Stimulated activated CD8-positive, alpha-beta memory T cell treated with anti-CD3 and anti-CD28 coated beads, Interleukin-15, amount 100 ng/mL, for 24 hours (primary cell): ENCODE measurements at regions not wholly inside any gene's neighbourhood (a gene's known extent, or its start where the extent isn't known, plus 50 kb on each side); places are given as distances from the start of the nearest gene placed in this dataset.
"Not testable (repeated sequence)": the region's sequence is repeated elsewhere in the genome, so short reads cannot be mapped to it uniquely, and the experiment has no call there.

Experiments used
- DNase-seq: peaks from one replicate; pipeline ENCODE4 v3.0.0-alpha.2; 2020; ENCODE audit warnings: low read depth

DNA sequence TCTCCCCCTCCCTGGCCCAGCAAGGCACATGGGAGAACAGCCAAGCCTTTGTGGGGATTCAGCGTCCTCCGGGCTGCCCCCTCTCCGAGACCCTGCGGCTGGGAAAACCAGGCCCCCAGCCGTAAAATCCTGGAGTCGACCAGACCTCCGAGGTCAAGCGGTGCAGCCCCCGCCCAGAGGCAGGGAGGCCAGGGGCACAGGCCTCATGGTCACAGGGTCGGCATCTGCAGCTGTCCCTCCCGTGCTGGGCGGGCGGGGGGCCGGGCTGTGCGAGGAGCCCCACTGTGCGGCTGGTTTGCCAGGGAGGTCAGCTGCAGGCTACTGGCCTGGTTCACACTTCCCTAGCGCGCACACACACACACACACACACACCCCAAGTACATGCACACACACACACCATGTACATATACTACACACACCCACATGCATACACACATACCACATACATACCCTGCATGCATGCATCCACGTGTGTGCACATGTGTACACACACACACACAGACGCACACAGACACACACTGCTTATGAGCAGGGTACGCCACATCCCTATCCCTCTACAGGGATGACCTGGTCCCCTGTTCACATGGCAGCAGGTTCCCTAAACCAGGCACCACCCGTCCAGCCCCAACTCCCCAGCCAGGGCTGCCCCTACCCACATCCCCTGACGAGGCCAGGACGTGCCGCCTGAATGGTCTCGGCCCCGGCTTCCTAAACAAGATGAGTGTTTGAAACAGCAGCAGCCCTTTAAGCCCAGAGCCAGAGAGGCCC is 108.9 kb upstream of the CIBAR2 start:
- no peak for DNase-seq

DNA sequence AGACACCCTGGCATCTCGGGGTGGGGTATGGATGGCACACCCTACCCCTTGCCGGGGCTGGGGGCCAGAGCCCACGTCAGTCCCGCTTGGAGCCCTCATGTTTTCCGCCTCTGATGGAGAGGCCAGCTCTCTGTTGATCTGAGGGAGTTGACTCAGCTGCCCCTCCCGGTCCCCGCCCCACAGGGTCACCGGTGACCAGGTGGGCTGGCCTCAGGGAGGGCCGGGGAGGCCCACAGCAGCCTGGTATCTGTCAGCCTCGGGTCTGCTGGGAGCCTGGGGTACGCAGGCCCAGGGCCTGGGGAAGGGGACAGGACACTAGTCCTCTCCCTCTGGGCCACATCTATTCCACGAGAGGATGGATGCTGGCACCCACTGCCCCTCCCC is 109.5 kb upstream of the CIBAR2 start:
- DNase-seq, result no peak

DNA sequence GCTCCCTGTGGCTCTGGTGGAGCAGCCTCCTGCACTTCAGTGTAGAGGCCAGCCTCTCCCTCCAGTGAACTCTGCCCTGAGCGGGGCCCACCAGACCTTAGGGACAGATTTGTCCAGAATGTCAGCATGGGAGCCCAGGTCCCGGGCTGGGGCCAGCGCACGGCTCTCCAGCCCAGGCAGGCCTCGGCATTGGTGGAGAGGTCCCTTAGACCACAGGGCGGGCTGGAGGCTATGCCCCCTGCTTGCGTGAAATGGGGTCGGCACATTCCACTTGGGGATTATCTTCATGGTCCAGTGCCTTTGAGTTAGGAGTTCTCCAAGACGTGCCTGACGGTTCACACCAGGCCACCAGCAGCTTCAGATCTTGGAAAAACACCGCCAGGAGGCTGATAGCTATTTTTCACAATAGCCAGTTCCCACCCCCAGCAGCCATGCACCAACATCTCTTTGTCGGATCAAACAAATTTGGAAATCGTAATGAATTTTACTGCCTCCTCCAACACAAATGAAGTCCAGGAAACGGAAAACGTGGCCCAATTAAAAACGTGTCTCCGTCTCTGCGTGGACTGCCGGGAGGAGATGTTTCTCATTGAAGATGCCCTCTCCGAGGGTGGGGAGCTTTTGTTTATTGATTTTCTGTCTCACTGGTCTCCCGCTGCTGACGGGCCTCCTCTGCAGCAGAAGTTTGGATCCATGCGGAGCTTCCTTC is 110.0 kb upstream of the CIBAR2 start:
- DNase-seq, result no peak

DNA sequence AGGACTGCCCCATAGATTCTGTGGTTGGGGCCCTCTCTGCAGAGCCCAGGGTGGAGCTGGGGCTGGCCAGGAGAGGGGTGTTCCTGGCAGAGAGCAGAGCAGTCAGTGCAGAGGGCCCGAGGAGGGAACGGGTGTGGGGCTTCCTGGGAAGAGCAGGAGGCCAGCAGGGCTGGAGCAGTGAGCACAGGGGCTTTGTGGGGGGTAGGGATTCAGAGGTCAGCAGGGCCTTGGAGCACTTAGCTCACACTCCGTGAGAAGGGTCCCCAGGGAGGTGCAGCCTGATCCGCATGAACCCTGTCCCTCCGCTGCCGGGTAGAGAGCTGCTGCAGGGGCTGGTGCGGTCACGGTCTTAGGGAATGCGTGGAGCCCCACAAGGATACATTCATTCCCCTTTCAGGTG is 113.0 kb upstream of the CIBAR2 start:
- DNase-seq, result no peak

DNA sequence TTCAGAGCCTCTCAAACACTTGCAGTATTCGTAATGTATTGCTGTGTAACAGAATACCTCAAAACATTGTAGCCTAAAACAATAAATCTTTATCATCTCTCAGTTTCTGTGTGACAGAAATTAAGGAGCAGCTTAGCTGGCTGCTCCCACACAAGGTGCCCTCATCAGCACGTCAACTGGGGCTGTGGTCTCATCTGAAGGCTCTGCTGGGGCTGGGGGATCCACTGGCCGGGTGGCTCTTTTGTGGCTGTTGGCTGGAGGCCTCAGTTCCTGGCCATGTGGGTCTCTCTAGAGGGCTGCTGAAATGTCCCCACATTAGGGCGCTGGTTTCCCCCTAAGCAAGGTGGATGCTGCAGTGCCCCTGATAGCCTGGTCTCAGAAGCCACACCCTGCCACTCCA is 113.4 kb upstream of the CIBAR2 start:
- no peak for DNase-seq

DNA sequence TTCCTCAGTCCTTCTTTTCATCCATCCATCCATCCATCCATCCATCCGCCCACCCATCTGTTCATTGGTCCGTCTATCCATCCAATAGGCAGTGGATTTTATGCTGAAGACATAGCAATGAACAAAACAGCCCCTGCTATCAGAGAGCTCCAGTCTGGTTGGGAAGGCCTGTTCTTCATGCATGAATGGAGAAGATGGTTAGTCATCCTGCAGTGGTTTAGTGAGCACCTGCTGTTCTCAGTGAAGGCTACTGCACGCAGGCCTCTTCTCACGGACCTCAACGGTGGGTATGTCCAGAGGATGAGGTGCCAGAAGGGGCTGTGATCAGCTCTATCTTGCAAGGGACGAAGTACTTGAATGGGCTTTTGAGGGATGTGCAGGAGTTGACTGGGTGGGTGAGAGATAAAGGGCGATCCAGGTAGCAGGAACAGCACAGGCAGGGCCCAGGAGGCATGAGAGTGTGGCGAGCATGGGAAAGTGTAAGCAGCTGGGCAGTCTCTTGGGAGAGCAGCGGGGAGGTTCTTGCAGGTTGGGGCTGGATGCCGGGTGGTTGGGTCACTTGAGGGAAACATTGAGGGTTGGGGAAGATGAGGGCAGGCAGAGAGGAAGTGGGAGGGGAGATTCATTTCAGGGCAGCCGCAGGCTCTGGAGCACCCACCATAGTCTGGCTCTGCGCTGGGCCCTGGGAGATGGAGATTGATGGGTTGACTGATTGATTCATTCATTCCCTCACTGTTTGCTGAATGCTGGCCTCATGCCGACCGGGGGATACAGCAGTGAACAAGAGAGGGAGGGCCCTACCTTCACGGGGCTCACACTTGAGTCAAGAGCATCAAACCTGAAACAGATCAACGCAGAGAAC is 115.0 kb upstream of the CIBAR2 start:
- DNase-seq, result no peak

DNA sequence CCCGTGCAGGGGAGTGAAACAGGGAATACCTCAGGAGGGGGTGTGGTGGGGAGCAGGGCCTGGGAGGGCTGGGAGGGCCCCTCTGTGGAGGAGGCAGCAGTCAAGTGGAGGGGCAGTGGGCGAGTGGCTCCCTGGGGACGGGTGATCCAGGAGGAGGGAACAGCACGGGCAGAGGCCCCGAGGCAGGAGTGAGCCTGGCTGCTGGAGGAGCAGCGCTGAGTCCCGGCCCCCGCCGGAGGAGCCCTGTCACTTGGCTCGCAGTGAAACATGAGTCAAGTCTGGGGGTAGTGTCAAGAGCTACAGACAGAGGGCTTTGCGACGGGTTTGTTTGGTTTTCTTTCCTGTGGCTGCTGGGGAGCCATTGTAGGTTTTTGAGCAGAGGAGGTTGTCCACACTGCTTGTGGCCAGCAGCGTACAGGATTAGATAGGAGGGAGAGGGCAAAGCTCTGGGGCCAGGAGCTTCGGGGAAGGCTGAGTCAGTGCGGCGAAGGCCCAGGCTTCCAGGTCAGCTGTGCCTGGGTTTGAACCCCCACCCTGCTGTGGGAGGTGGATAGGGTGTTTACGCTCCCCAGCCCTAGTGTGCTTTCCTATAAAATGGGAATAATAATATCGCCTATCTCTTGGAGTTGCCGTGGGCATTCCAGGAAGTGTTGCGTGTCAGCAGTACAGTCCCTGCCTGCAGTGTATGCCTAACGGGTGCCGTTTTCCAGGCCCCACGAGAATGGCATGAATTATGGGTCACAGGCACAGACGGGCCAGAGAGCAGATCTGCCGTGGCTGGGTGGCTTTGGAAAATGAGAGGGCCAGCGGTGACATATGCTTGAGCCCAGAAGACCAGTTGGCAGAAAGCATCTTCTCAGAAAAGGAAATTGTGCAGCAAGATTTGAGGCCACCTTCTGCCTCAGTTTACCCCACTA is 115.9 kb upstream of the CIBAR2 start:
- DNase-seq, result no peak

DNA sequence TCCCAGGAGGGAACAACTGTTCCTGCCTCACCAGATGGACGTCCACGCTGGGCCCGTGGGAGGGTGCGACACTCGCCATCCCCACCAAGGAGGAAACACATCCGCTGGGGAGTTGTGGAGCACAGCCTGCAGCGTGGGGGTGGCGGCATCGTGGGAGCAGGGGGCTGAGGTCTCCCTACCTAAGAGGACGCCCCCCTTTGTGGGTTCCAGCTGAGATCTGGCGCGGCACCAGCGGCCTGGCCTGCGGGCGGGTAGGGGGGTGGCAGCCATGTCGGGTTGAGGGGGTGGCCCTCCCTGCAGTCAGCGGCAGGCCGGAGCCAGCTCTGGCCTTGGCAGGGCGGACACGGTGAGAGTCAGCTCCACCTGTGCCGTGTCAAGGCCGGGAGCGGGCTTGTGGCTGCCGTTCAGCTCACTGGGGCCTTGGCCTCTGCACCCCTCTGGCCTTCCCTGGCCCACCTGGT is 116.7 kb upstream of the CIBAR2 start:
- DNase-seq, result no peak

DNA sequence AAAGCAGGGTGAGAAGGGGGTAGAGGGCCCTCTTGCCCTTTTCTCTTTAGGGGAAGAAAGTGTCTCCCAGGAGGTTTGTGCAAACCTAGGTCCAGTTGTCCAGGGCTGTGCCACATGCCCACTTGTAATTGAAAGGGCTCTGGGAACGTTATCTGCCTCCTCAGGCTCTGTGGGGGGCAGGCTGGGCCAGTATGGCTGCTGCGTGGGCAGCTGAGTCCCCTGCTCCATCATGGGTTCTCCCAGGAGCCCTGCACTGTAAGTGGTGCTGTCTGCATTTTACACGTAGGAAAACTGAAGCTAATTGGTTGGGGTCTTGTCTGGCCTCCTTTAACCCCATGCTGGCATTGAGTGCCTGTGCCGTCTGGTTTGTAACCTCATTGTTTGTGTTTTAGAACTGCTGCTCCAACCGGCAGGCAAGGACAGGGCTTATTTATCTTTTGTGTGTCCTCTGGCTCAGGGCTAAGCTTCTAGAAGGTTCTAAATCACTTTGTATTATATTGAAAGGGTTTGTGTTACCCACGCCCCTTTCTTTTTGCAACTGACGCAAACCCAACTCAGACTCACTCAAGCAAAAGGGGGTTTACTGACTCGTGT is 117.7 kb upstream of the CIBAR2 start:
- no peak for DNase-seq

DNA sequence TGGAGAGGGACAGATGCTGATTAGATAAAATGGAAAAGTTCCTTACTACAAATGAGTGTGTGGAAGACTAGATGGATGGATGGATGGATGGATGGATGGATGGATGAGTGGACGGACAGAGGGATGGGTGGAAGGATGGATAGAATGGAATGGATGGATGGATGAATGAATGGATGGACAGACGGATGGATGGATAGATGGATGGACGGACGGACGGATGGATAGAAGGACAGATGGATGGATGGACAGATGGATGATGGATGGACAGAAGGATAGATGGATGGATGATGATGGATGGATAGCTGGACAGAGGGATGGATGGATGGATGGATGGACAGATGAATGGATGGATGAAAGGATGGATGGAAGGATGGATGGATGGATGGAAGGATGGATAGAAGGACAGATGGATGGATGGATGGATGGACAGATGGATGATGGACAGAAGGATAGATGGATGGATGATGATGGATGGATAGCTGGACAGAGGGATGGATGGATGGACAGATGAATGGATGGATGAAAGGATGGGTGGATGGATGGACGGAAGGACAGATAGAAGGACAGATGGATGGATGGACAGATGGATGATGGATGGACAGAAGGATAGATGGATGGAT is 118.6 kb upstream of the CIBAR2 start:
- not testable (repeated sequence) for DNase-seq

DNA sequence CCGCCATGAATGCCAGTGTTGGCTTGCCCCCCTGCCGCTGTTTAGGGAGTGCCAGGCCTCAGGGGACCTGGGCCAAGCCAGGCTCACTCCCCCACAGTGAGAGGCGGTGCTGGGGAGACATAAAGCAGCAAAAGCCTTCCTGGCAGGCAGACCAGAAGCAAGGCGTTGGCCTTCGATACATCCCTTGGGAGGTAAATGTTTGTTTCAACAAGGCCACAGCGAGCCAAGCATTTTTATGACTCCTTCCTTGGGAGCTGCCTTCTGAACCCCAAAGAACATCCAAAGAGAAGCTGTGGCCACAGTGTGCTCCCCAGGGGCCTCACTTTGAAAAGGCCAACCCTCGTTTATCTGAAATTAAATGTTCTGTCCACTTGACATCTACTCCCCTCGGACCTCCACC is 119.7 kb upstream of the CIBAR2 start:
- DNase-seq, result no peak

DNA sequence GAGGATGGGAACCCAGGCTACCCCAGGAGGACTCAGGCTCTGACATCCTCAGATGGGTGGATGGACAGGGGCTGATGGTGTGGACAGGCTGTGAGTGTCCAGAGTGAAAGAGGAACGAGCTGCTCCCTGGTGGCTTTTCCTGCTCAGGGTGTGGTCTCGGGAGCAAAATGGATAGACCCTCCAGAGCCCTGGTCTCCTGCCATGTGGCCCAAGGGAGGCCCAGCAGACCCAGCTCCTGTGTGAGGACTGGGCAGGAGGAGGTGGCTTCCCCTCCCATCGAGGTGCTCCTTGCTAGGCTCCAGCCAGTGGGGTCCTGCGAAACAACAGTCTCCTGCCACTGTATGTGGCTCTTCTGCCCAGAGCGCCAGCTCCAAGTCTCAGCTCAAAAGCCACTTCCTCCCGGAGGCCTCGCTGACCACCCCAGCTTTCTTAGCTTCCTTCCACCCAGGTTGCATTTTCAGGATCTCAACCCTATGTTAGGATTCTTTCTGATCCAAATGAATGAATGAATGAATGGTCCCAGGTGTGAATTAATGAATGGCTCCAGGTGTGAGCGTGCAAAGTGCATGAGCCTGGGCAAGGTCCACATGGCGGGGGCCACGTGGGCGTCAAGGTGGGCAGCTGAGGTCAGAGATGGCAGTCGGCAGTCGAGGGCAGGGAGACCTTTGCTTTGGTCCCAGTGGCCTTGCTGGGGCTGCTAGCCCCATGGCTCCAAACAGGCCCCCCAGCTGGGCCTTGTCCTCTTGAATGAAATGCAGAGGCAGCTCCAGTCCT is 120.3 kb upstream of the CIBAR2 start:
- DNase-seq, result no peak

DNA sequence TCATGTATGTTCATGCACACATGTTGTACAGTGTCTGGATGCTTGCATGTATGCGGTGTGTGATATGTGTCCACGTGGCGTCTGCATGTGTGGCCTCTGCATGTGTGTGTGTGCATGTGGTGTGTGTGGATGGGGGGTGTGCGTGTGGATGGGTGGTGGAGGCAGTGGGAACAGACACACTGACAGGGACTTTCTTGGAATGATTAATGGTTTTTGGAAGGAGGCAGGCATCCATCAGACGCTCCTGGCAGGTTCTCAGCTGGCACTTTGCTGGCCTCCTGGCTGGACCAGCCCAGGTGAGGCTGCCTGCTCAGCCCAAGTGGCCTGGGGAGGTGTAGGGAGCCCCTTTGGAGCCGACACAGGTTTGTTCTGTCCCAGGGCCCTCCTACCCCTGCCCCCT is 121.2 kb upstream of the CIBAR2 start:
- DNase-seq, result no peak

DNA sequence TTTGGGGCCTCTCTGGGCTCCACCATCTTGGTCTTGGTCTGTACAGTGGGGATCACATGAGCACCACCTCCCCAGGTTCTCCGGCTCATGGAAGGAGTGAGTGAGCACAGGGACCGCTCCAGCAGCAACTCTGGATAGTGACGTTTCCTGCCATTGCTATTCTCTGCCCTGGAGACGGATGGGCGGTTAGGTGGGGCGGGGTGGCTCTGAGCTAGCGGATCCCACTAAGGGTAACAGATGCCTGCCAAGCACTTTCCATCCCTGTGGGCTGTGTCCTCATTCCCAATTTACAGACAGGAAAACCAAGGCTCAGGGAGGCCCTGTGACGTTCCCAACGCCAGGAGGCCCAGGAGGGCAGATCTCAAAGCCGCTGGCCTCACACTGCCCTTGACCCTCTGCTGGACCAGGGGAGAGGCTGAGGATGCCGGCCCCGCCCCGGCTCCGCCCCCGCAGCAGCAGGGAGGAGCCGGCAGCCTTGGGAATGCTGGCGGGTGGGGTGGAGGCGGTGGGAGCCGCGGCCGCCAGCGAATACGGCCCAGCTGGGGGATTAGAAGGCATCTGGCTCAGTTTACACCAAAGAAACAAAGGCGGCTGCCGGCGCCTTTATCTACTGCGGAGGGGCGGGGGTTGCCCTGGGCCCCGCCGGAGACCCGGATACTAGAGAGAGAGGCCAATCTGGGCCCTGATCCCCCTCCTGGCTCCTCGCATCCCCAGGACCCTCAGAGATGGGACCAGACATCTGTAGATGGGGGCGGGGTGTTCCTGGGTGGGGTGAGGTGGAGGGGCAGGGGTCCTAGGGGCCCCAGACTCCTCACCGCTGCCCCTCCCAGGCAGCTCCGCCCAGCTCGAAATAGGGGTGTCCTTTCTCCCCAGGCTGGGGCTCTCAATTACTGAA is 122.3 kb upstream of the CIBAR2 start:
- no peak for DNase-seq

DNA sequence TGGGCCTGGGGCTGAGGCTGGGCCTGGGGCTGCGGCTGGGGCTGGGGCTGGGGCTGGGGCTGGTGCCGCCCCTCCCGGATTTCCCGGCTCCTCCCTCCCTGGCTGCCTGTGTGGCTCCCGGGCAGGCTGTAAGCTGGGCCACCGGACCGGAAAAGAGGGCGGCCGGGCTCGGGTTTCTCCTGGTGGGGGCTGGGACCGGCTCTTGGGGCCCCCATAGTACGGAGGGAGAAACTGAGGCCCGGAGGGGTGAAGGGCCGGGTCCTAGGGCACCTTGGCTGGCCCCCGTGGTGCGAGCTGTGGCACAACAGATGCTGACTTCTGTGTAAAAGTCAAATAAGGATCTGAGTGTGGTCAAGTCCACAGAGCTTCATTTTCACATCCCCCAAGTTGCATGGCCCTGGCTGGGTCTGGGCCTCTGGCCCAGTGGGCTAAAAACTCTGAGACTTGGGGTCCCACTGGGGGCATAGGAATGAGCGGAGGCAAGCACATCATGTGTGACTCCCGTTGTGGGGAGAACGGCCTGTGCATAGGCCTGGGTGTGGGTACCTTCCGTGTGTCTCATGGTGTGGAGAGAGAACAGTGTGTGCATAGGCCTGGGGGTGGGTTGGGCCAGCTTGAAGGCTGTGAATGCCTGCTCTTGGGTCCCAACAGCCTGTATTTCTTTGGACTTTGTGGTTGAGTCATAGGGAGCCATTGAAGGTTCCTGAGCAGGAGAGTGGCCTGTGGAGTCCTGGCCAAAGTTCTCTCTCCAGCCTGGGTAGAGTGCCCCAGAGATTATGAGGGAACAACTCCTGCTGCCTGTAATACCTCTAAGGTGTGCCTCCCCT is 123.9 kb upstream of the CIBAR2 start:
- DNase-seq, result no peak

DNA sequence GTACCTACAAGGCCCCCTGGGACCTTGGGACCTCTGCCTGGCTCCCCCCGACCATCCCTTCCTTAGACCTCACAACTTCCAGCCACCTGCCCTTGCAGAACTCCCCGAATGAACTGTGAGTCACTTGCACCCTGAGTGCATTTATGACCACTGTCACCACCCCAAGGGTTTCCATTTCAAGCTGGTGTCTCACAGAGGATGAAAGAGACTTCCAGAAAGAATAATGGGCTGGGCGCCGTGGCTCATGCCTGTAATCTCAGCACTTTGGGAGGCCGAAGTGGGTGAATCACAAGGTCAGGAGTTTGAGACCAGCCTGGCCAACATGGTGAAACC is 124.5 kb upstream of the CIBAR2 start:
- no peak for DNase-seq

DNA sequence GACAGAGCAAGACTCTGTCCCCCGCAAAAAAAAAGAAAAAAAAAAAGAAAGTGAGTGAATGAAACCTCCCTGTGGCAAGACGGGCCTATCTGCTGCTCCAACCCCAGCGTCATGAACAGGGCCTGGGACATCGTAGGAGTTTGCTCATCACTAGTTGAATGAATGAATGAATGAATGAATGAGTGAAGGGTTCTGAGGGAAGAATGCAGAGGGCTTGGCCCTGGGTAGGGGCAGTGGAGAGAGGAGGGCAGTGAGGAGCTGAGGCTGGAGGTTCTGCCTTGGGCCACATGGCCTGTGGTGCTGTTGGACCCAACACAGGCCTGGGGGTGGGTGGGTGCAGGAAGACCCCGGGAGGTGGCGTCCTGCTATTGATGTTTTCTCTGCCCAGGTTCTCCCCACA is 125.5 kb upstream of the CIBAR2 start:
- DNase-seq, result no peak

DNA sequence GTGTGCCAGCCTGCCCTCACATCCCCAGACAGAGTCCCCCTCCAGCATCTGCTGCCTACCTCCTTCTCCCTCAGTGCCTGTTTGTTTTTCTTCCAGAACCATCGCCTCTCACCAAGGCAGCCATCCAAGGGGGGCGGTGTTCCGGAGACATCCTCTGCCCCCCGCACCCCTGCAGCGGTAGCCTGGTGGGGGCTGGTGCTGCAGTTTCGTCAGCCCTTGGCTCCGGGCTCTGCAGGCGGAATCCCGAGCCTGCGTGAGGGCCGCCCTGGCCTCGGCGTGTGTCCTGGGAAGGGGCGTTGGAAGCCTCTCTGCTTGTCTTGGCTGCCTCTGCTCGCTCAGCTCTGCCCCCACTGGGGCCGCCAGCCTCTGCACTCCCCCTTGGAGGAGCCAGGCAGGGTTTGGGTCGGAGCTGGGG is 126.0 kb upstream of the CIBAR2 start:
- no peak for DNase-seq
